B cell (primary cell): ENCODE measurements at regions not wholly inside any gene's neighbourhood (a gene's known extent, or its start where the extent isn't known, plus 50 kb on each side); places are given as distances from the start of the nearest gene placed in this dataset.

Experiments
- ATAC-seq: fragments of 200-7000 bp; cut with Tn5 transposase; one replicate; pipeline ENCODE4 v1.10.0; 2021; ENCODE audit warnings: low read depth, mild to moderate bottlenecking, moderate number of reproducible peaks, moderate library complexity
- CTCF ChIA-PET: fragments of 350-600 bp; sonication (Branson Sonifier 250); formaldehyde crosslinking; loops from one replicate; lab custom pipeline; 2021; ENCODE audit warnings: antibody characterized with exemption, inconsistent platforms; lab: Charles Lee
- POLR2A ChIA-PET: fragments of 350-600 bp; sonication (Branson Sonifier 250); formaldehyde crosslinking; loops from one replicate; lab custom pipeline; 2021; ENCODE audit warnings: antibody characterized with exemption; lab: Charles Lee
- DNase-seq: peaks from one replicate; pipeline ENCODE4 v3.0.0; 2013
- H2AFZ ChIP-seq: 2 replicates; pipeline ENCODE4 v1.6.1; 2012; ENCODE audit warnings: mild to moderate bottlenecking, low read depth, low read length; ENCODE audit not compliant: insufficient read depth, poor library complexity, severe bottlenecking
- H3K27ac ChIP-seq, 2 donors: 1 replicate in 1 of 2; 2 replicates in 1 of 2; pipeline ENCODE4 v1.5.1; 2012 to 2013; ENCODE audit warnings: low read length in 2 of 2, mild to moderate bottlenecking in 2 of 2, moderate library complexity in 1 of 2
- H3K27me3 ChIP-seq, 4 experiments: fragments of 200-600 bp in 1 of 4; sonication (generic) in 1 of 4; replicated peaks in 1 of 4; 1 replicate in 2 of 4; 2 replicates in 2 of 4; pipeline versions ENCODE4 v1.6.1 to v1.7.0; 2013 to 2016; ENCODE audit warnings: low read length in 3 of 4, mild to moderate bottlenecking in 2 of 4, mixed read lengths in 1 of 4, moderate library complexity in 1 of 4; ENCODE audit not compliant: insufficient read depth in 4 of 4, control insufficient read depth in 3 of 4; ENCODE audit errors: control extremely low read depth in 1 of 4
- H3K36me3 ChIP-seq, 2 experiments: replicated peaks in 1 of 2; 1 replicate in 1 of 2; 2 replicates in 1 of 2; pipeline versions ENCODE4 v1.6.1 to v1.7.1; 2013; ENCODE audit warnings: low read length in 1 of 2; ENCODE audit not compliant: insufficient read depth in 2 of 2, control insufficient read depth in 1 of 2; ENCODE audit errors: control extremely low read depth in 1 of 2, extremely low read depth in 1 of 2
- H3K4me1 ChIP-seq, 2 donors: fragments of 200-600 bp in 1 of 2; sonication (generic) in 1 of 2; 1 replicate in 1 of 2; 2 replicates in 1 of 2; pipeline versions ENCODE4 v1.5.1 to v1.6.1; 2013 to 2017; ENCODE audit warnings: low read length in 2 of 2; ENCODE audit not compliant: control insufficient read depth in 2 of 2, insufficient read depth in 2 of 2
- H3K4me2 ChIP-seq: replicated peaks from 2 replicates; pipeline ENCODE3; 2012; ENCODE audit warnings: mild to moderate bottlenecking, low read depth, low read length; ENCODE audit not compliant: poor library complexity, severe bottlenecking
- H3K4me3 ChIP-seq, 5 experiments: fragments of 200-600 bp in 1 of 5; sonication (generic) in 1 of 5; 1 replicate in 3 of 5; 2 replicates in 2 of 5; pipeline versions ENCODE4 v1.5.1 to v1.7.0; 2011 to 2016; ENCODE audit warnings: low read length in 4 of 5, mild to moderate bottlenecking in 4 of 5, low read depth in 2 of 5, control low read depth in 1 of 5, moderate library complexity in 1 of 5; ENCODE audit not compliant: insufficient read depth in 1 of 5; ENCODE audit errors: control extremely low read depth in 1 of 5, extremely low read depth in 1 of 5
- H3K79me2 ChIP-seq: fragments of 200-600 bp; sonication (generic); one replicate; pipeline ENCODE4 v1.6.0; 2016; ENCODE audit warnings: low read length; ENCODE audit not compliant: control insufficient read depth, insufficient read depth
- H3K9ac ChIP-seq: fragments of 200-600 bp; sonication (generic); 2 replicates; pipeline ENCODE4 v1.6.1; 2017; ENCODE audit warnings: mild to moderate bottlenecking, low read length, moderate library complexity
- H3K9me3 ChIP-seq, 3 donors: one replicate each; pipeline versions ENCODE4 v1.6.1 to v1.7.1; 2013; ENCODE audit warnings: low read length in 2 of 3; ENCODE audit not compliant: control insufficient read depth in 2 of 3, insufficient read depth in 1 of 3; ENCODE audit errors: control extremely low read depth in 1 of 3
- H4K20me1 ChIP-seq: 2 replicates; pipeline ENCODE4 v1.6.0; 2012; ENCODE audit warnings: mild to moderate bottlenecking, low read length; ENCODE audit not compliant: insufficient read depth, control insufficient read depth, poor library complexity, severe bottlenecking
- H3K27ac Mint-ChIP-seq: one replicate; pipeline ENCODE4 v1.8.0; 2021; ENCODE audit warnings: mixed read lengths
- H3K27me3 Mint-ChIP-seq: one replicate; pipeline ENCODE4 v1.8.0; 2021; ENCODE audit warnings: mixed read lengths
- H3K4me1 Mint-ChIP-seq: one replicate; pipeline ENCODE4 v1.8.0; 2021; ENCODE audit warnings: mixed read lengths
- H3K4me3 Mint-ChIP-seq: one replicate; pipeline ENCODE4 v1.8.0; 2021; ENCODE audit warnings: mixed read lengths
- H3K9me3 Mint-ChIP-seq: one replicate; pipeline ENCODE4 v1.8.0; 2022; ENCODE audit warnings: mixed read lengths; ENCODE audit not compliant: insufficient read depth
- CTCF ChIP-seq: fragments of 200-600 bp; IDR thresholded peaks from one replicate; pipeline ENCODE4 v1.8.0; 2022; ENCODE audit warnings: antibody characterized with exemption, mild to moderate bottlenecking
- EZH2 ChIP-seq: IDR thresholded peaks from 2 replicates; pipeline ENCODE4 v1.6.1; 2012; ENCODE audit warnings: borderline replicate concordance, low read depth, mild to moderate bottlenecking, moderate library complexity, low read length; ENCODE audit not compliant: insufficient read depth, poor library complexity, severe bottlenecking
- WGBS: methylation state at CpG from one replicate; pipeline ENCODE4 v1.1.5; 2013; ENCODE audit warnings: missing lambda C conversion rate; ENCODE audit not compliant: insufficient coverage; 5-methylcytosine and 5-hydroxymethylcytosine counted together
- intact Hi-C: fragments of 100-400 bp; cut with micrococcal nuclease; formaldehyde crosslinking; loops from one replicate; pipeline ENCODE4 v1.10.0; 2022

- Mint-ChIP-seq H3K9me3 (no peaks in the 10 kb centered on the region), H3K27me3 (no peaks in the 10 kb centered on the region), H3K4me3 (no peak overlapping the region), H3K27ac (no peak overlapping the region), H3K4me1 (no peaks in the 10 kb centered on the region)
- Histone ChIP-seq H3K79me2 (no peaks in the 10 kb centered on the region), H3K4me2 (no peak overlapping the region), H3K27me3 (no peaks in the 10 kb centered on the region), H2AFZ (no peak overlapping the region), H3K4me1 (no peaks in the 10 kb centered on the region), H3K36me3 (no peaks in the 10 kb centered on the region), H3K4me3 (no peak overlapping the region), H4K20me1 (no peaks in the 10 kb centered on the region), H3K9me3 (peaks cover 0 to 3% (median 0%) of the 10 kb centered on the region in 3 donors), H3K9ac (no peak overlapping the region), H3K27ac (no peak overlapping the region)
- ChIA-PET POLR2A (no interaction called here), CTCF (interaction anchor here (1.4 kb wide), 1 partner anchor 9 kb away, joined by 3 read pairs; no protein-coding TSS in a partner anchor)
- TF ChIP-seq EZH2, result no peak
- no peak for TF ChIP-seq CTCF
- no peak for ATAC-seq
- WGBS, result 71% methylated on average over 1 of the region's 1 CpG
- no peak for DNase-seq
- intact Hi-C loops, result no loop called here
Observed at GRCh38 chr11:31912808-31913207, 101.7 kb upstream of the PAX6 start.

DNA sequence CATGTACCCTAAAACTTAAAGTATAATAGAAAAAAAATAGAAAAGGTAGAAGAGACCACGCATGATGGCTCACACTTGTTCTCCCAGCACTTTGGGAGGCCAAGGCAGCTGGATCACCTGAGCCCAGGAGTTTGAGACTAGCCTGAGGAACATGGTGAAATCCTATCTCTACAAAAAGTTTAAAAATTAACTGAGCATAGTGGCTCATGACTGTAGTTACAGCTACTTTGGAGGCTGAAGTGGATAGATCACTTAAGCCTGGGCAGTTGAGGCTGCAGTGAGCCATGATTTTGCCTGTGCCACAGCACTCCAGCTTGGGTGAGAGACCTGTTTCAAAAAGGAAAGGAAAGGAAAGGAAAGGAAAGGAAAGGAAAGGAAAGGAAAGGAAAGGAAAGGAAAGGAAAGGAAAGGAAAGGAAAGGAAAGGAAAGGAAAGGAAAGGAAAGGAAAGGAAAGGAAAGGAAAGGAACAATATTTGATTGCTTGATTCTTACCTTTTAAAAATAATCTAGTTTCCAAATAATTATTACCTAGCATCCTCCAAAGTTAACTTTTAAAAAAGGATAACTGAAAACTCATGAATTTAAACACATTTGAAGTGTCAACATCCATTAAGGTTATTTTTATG lies 99.9 kb upstream of the PAX6 start:
- ChIA-PET POLR2A (no interaction called here), CTCF (no interaction called here)
- ATAC-seq (no peak), DNase-seq (no peak)
- Mint-ChIP-seq H3K4me3 (no peak overlapping the region), H3K4me1 (no peaks in the 10 kb centered on the region), H3K27me3 (no peaks in the 10 kb centered on the region), H3K27ac (no peak overlapping the region), H3K9me3 (no peaks in the 10 kb centered on the region)
- H2AFZ ChIP-seq, result no peak overlapping the region
- no peaks in the 10 kb centered on the region for H3K4me1 ChIP-seq
- no peak overlapping the region for H3K9ac ChIP-seq
- H3K36me3 ChIP-seq, result no peaks in the 10 kb centered on the region
- H3K9me3 ChIP-seq, result peaks cover 0 to 3% (median 0%) of the 10 kb centered on the region in 3 donors
- no peak overlapping the region for H3K27ac ChIP-seq
- no peak overlapping the region for H3K4me2 ChIP-seq
- H3K79me2 ChIP-seq, result no peaks in the 10 kb centered on the region
- intact Hi-C loops, result no loop called here
- no peaks in the 10 kb centered on the region for H3K27me3 ChIP-seq
- TF ChIP-seq EZH2 (no peak), CTCF (no peak)
- no peaks in the 10 kb centered on the region for H4K20me1 ChIP-seq
- WGBS, result no CpG with 5 or more reads among the region's 1 CpG
- no peak overlapping the region for H3K4me3 ChIP-seq
